HG02852 (cell line): ENCODE measurements at regions not wholly inside any gene's neighbourhood (a gene's known extent, or its start where the extent isn't known, plus 50 kb on each side); places are given as distances from the start of the nearest gene placed in this dataset.
A peak's percentile ranks its signal among the peaks of the same experiment; 100 is the strongest.

Source experiments
- ATAC-seq: cut with Tn5 transposase; IDR thresholded peaks from one replicate; pipeline ENCODE4 v1.9.1; 2021; ENCODE audit warnings: mild to moderate bottlenecking, moderate library complexity; ENCODE audit not compliant: unreplicated experiment

DNA sequence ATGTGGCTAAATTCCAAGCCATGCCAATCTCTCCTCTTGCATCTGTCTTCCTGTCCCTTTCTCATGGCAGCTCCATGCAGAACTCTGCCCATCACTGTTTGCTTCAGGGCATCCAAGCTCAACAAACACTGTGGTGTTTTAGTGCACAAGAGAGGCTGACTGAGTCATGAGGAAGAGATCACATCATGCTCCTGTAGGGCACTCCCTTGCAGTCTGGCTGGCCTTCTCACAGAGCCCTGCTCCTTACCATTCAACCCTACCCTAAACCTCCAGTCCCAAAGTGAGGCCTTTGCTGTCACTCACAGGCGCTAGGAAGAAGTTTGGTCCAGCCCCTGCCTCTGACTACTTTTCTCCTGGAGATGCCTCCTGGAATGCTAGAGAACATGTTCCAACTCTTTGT is 194.0 kb downstream of the LRATD1 start:
- no peak for ATAC-seq

GRCh38 chr2:14827226-14828023 is 194.9 kb downstream of the LRATD1 start:
- no peak for ATAC-seq

- no peak for ATAC-seq
Measured at GRCh38 chr2:14828223-14828622, 195.7 kb downstream of the LRATD1 start.

- no peak for ATAC-seq
Measured at GRCh38 chr2:14828968-14829367, 196.5 kb downstream of the LRATD1 start.

DNA sequence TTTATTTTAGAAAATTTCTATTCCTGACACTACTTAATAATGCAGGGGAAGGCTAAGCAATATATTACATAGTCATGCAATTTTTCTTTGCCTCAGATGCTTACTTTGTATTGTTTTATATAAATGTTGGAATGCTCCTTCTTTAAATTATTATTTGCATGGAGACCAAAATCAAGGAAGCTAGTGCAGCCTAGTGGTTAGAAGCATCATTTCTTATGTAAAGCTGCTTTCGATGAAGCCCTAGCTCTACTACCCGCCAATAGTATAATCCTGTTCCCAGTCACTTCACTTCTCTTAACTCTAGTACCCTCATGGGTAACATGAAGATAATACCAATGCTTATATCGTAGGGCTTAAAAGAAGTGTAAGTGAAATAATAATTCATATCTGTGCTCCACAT is 198.9 kb downstream of the LRATD1 start:
- no peak for ATAC-seq

- ATAC-seq = peak; percentile 67
Measured at GRCh38 chr2:14843507-14844204, 211.1 kb downstream of the LRATD1 start.

DNA sequence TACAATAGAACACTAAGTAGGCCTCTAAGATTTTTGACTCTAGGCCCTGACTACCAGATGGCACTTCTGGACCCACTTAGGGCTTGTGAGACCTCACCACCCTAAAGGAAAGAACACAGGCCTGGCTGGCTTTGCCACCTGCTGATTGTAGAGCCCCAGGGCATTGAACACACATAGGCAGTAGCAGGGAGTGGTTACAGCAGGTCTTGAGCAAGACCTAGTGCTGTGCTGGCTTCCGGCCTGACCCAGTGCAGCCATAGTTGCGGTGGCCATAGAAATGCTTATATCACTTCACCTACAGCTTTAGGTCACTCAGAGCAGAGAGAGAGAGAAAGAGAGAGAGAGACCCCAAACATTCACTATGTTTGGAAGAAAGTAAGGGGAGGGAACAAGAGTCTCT is 223.2 kb downstream of the LRATD1 start:
- ATAC-seq = no peak

- ATAC-seq = no peak
Measured at GRCh38 chr2:14861181-14861580, 228.7 kb downstream of the LRATD1 start.

GRCh38 chr2:14866736-14867352 is 234.3 kb downstream of the LRATD1 start:
- ATAC-seq = no peak

DNA sequence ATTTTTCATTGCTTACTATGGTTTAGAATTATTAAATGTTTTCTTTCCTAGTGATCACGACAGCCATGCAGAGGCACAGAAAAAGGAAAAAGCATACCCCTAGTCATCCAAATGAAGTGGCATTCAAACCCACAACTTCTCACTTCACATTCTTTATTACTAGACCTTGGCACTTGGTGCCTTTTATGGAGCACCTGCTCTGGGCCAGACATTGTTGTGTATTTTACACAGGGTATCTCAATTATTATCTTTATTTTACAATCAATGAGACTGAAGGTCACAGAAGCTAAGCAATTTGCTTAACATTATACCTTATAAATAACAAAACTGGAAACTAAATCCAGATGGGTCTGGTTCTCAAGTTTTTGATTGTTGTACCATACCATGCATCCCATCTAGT is 235.3 kb downstream of the LRATD1 start:
- no peak for ATAC-seq

DNA sequence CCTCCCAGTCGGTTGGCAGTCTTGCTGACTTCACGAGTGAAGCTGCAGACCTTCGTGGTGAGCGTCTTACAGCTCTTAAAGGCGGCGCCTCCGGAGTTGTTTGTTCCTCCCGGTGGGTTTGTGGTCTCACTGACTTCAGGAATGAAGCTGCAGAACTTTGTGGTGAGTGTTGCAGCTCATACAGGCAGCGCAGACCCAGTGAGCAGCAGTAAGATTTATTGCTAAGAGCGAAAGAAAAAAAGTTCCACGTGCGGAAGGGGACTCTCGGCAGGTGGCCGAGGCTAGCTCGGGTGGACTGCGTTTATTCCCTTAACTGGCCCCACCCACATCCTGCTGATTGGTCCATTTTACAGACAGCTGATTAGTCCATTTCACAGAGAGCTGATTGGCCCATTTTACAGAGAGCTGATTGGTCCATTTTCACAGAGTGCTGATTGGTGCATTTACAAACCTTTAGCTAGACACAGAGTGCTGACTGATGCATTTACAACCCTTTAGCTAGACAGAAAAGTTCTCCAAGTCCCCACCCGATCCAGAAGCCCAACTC is 240.3 kb downstream of the LRATD1 start:
- no peak for ATAC-seq

DNA sequence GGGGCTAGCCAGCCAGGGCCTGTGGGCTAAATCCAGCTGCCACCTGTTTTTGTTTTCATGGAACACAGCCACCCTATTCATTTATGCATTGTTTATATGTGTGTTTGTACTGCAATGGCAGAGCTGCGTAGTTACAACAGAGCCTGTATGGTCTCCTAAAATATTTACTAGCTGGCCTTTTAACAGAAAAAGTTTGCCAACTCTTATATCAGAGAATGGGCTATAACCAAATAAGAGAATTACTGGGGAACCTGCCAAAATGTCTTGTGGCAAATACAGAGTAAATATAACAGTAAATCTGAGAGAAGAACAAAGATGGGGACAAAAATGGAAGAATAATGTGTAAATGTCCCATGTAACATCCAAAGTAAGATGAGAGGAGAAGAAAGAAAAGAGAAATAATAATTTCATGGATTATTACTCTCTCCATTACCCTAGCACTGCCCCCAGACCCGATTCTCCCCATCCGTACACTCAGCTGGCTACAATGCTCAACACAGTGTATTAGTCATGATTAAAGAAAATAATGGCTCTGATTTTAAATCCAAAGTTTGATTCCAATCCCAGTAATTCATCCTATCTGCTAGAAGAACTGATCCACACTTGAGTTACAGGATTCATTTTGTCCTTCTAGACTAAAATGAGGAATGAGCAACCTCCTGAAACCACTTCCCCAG is 249.3 kb downstream of the LRATD1 start:
- no peak for ATAC-seq

DNA sequence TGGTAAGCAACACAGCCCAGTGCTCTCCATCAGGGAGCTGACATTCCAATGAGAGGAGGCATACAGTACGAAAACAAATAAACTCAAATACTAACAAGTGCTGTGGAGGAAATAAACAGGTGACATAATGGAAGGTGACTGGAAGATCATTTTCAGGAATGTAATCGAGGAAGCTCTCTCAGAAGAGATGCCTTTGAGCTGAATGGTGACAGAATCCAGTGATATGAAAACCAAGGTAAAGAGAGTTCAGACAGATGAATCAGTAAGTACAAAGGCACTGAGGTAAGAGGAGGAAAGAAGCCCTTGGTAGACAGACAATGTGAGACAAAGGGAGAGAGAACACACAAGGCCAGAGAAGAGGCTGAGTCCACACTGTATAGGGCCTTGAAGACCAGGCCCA is 252.1 kb downstream of the LRATD1 start:
- no peak for ATAC-seq

GRCh38 chr2:14891546-14891945 is 259.0 kb downstream of the LRATD1 start:
- ATAC-seq = no peak

GRCh38 chr2:14896330-14897030 is 264.0 kb downstream of the LRATD1 start:
- ATAC-seq = no peak

DNA sequence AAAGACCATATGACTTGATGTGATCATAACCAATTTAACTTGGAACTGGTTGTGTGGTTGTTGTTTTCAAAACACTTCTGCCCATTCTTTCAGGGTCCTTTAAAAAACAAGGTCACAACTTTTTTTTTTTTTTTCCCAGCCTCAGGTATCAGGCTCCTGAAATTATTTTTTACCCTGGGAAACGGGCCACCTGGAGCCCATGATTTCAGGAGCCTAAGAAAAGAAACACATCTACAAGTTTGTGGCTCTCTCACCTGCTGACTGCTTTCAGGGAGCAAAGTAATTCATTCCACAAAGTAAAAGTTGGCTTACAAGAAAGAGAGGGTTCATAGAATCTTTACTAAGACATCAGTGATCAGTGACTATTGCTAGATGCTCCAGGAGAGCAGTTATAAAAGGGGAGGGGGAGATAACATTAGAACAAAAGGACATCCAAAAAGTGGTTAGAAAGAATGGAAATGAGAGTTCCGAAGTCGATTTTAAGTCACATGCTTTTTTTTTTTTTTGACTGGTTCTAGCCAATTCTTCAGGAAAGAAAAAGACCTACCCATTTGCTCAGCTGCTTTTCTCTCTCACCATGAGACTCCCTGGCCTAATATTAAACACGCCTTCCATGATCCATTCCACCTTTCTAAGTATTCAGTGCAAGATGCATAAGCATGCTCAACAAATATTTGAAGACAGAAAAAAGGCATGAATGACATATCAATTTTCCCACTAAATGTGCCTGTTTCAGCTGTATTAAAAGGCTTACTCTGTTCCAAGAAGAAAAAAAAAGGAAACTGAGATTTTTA is 267.3 kb downstream of the LRATD1 start:
- ATAC-seq = no peak

DNA sequence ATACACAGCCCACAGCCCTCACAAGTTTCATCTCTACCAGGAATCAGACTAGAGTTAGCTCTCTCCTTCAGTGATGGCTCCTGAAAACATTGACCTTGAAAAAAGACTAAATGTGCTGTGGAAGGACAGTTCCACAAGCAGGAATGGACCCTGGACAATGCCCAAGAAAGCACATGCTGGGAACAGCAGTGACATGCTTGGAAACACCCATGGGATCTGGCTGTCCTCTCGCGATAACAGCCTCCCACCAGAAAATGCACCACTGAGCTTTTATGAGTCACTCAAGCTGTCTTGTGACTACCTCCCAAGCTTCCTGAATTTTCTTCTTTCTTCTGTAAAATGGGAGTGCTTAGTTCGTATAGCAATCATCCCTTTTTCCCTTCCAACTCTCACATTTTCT is 269.2 kb downstream of the LRATD1 start:
- ATAC-seq = no peak

DNA sequence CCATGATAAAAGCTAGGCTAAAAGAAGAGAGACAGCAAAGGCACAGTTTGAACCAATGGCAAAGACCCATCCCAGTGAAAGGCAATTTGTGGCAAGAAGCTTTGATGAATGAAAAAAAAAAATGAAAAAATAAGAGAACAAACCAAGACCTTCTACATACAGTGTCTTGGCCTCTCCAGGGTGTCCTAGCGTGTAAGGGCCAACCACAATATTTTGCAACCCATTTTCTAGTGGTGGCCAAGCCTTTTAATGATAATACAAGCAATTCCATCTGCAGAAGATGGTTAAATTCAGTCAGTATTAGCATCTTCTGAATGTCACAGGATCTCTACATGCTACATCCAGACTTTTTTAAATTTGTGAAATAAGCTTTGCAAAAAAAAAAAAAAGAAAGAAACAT is 270.4 kb downstream of the LRATD1 start:
- ATAC-seq = no peak

DNA sequence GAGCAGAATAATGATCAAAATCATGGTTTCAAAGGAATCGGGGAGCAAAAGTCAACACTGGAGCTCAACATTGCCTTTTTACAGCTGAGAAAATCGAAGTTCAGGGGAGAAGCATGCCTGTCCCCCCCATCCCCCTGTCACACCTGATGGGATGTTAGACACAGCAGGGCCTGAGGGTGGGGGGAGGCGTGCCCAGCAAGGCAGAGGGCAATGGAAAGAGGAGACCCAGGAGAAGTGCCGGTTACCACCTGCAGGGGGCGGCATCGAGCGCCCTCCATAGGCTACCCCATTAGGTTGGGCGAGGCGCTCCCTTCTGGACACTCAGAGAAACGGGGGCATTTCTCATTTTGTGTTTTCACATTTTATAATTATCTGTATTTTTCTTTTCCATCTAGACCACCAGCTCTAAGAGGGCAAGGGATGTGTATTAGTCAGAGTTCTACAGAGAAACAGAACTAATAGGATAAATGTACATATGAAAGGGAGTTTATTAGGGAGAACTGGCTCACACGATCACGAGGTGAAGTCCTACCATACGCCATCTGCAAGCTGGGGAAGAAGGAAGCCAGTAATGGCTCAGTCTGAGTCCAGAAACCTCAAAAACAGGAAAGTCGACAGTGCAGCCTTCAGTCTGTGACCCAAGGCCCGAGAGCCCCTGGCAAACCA is 271.3 kb downstream of the LRATD1 start:
- ATAC-seq = peak; percentile 97
